ENCODE measurements at regions not wholly inside any gene's neighbourhood (a gene's known extent, or its start where the extent isn't known, plus 50 kb on each side); places are given as distances from the start of the nearest gene placed in this dataset.

DNA sequence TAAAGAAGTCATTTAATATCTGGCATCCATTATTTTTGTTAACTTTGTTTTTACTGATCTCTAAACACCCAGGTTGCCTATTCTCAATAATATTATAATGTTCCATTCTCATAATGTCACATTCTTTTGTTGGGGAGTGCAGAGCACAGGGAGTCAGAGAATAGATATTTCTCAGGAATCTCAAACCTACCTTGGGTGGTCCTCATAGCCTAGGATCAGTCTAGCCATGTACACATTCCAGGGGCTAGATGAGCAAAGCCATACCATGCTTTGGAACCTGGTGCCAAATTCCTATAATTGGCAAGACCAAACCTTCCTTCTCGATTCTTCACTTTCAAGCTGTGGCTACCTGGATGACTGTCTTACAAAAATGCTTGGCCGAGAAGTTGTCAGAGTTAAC, 1124.7 kb upstream of the WWC1 start:
- Histone ChIP-seq H3K27ac (ENCODE audit: insufficient read depth, low read depth, low read length) (no peak overlapping the region), H3K9me1 (replicated peaks; ENCODE audit: control insufficient read depth, extremely low read depth, insufficient read depth, low read length) (no peaks in the 10 kb centered on the region), H3K4me3 (replicated peaks in 1 of 3; ENCODE audit: insufficient read depth in 1 of 3, low read depth in 1 of 3, low read length in 3 of 3) (no peak overlapping the region), H3K4me2 (ENCODE audit: insufficient read depth, low read length) (no peak overlapping the region), H3K9me3 (replicated peaks; ENCODE audit: control insufficient read depth, insufficient read depth, low read length) (peaks cover 4% of the 10 kb centered on the region), H3K9ac (replicated peaks; ENCODE audit: extremely low read depth, insufficient read depth, low read length) (no peak overlapping the region), H3K27me3 (ENCODE audit: control insufficient read depth in 2 of 2, insufficient read depth in 2 of 2, low read length in 2 of 2) (no peaks in the 10 kb centered on the region), H3K4me1 (ENCODE audit: control insufficient read depth, extremely low read depth, insufficient read depth, low read length) (no peaks in the 10 kb centered on the region), H3K36me3 (ENCODE audit: control insufficient read depth in 2 of 2, extremely low read depth in 1 of 2, insufficient read depth in 2 of 2, low read length in 2 of 2) (no peaks in the 10 kb centered on the region), H3K79me2 (ENCODE audit: control insufficient read depth, insufficient read depth, low read length) (no peaks in the 10 kb centered on the region), H4K20me1 (replicated peaks; ENCODE audit: control insufficient read depth, extremely low read depth, insufficient read depth, low read length) (no peaks in the 10 kb centered on the region), H2AFZ (ENCODE audit: low read depth, low read length) (no peak overlapping the region)
- BruUV-seq (replicated peaks) = no TSS peak
- FAIRE-seq = no peak
- ChIA-PET POLR2A (no interaction called here), CTCF (no interaction called here)
- TF ChIP-seq POLR2AphosphoS5 (IDR thresholded peaks at IDR 0.05; ENCODE audit: insufficient read depth, low read depth, low read length) = no peak
- TF ChIP-seq EZH2 (IDR thresholded peaks at IDR 0.05; ENCODE audit: borderline replicate concordance, low read depth, low read length, severe bottlenecking) = no peak
- TF ChIP-seq JUN (IDR thresholded peaks at IDR 0.05; ENCODE audit: borderline replicate concordance, insufficient read depth, insufficient read length, low read depth) = no peak
- TF ChIP-seq, protein P1, sequence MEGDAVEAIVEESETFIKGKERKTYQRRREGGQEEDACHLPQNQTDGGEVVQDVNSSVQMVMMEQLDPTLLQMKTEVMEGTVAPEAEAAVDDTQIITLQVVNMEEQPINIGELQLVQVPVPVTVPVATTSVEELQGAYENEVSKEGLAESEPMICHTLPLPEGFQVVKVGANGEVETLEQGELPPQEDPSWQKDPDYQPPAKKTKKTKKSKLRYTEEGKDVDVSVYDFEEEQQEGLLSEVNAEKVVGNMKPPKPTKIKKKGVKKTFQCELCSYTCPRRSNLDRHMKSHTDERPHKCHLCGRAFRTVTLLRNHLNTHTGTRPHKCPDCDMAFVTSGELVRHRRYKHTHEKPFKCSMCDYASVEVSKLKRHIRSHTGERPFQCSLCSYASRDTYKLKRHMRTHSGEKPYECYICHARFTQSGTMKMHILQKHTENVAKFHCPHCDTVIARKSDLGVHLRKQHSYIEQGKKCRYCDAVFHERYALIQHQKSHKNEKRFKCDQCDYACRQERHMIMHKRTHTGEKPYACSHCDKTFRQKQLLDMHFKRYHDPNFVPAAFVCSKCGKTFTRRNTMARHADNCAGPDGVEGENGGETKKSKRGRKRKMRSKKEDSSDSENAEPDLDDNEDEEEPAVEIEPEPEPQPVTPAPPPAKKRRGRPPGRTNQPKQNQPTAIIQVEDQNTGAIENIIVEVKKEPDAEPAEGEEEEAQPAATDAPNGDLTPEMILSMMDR (IDR thresholded peaks at IDR 0.05; ENCODE audit: extremely low read depth in 1 of 2, insufficient read depth in 1 of 2, low read depth in 1 of 2, low read length in 2 of 2) = no peak
- TF ChIP-seq GATA2 (IDR thresholded peaks at IDR 0.05; ENCODE audit: insufficient read depth, insufficient read length, low read depth, low read length) = no peak
- TF ChIP-seq FOS (IDR thresholded peaks at IDR 0.05; ENCODE audit: borderline replicate concordance, insufficient read depth, low read length) = no peak
- TF ChIP-seq MYC (IDR thresholded peaks at IDR 0.05; ENCODE audit: low read depth, low read length) = no peak
- TF ChIP-seq, protein P2, sequence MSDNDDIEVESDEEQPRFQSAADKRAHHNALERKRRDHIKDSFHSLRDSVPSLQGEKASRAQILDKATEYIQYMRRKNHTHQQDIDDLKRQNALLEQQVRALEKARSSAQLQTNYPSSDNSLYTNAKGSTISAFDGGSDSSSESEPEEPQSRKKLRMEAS (IDR thresholded peaks at IDR 0.05; ENCODE audit: insufficient read depth, insufficient read length) = no peak
- TF ChIP-seq POLR2A (IDR thresholded peaks at IDR 0.05; ENCODE audit: low read depth, low read length) = no peak
- no peak for DNase-seq (ENCODE audit: low read depth, low spot score)
- intact Hi-C loops (cut with micrococcal nuclease) (no loop called here), dilution Hi-C loops (cut with MboI; ENCODE audit: extremely low pct_ligation_motif_present, low sequenced_read_pairs) (no loop called here)

All from endothelial cell of umbilical vein (primary cell).